HCT116 (cell line): ENCODE measurements at regions not wholly inside any gene's neighbourhood (a gene's known extent, or its start where the extent isn't known, plus 50 kb on each side); places are given as distances from the start of the nearest gene placed in this dataset.

ENCODE experiments used
- ATAC-seq: fragments of 200-7000 bp; cut with Tn5 transposase; 2 replicates; pipeline ENCODE4 v1.9.1; 2020; ENCODE audit warnings: mild to moderate bottlenecking, moderate library complexity
- BruUV-seq: library from RNA; stranded (reverse); fragments of 400-500 nt; replicated peaks from 2 replicates; lab custom pipeline; 2021; lab: Mats Ljungman, UMichigan
- CTCF ChIA-PET: fragments of 300-600 bp; sonication (Branson Sonifier 250); formaldehyde crosslinking; loops from one replicate; lab custom pipeline; 2021; ENCODE audit warnings: antibody characterized with exemption; lab: Charles Lee
- POLR2A ChIA-PET: fragments of 300-600, 350-600 bp; sonication (Branson Sonifier 250); formaldehyde crosslinking; loops from one replicate; lab custom pipeline; 2021; ENCODE audit warnings: antibody characterized with exemption; lab: Charles Lee
- RAD21 ChIA-PET, 2 experiments: fragments of 300-600 bp; sonication (Branson Sonifier 250); formaldehyde crosslinking; loops; one replicate each; lab custom pipeline; 2023; ENCODE audit warnings: low total read pairs in 2 of 2; ENCODE audit not compliant: uncharacterized antibody in 2 of 2, unreplicated experiment in 2 of 2, low non-redundant PET in 1 of 2; lab: Charles Lee
- DNase-seq: peaks from one replicate; pipeline ENCODE4 v3.0.0-alpha.2; 2010; ENCODE audit warnings: low read depth, low spot score
- H2AFZ ChIP-seq: fragments of 200-600 bp; shearing (Covaris generic), sonication (generic); 2 replicates; pipeline ENCODE4 v1.6.1; 2017; ENCODE audit warnings: low read depth, mixed run types, mixed read lengths, antibody characterized with exemption, low read length; ENCODE audit not compliant: poor library complexity, severe bottlenecking
- H3K27ac ChIP-seq: 2 replicates; pipeline ENCODE4 v1.5.1; 2012; ENCODE audit warnings: low read depth, low read length
- H3K27me3 ChIP-seq: fragments of 200-600 bp; sonication (generic); 2 replicates; pipeline ENCODE4 v1.6.1; 2016; ENCODE audit warnings: mixed run types, low read length, mixed read lengths; ENCODE audit not compliant: insufficient read depth
- H3K36me3 ChIP-seq, 2 experiments: fragments of 200-500 bp in 1 of 2; fragments of 200-600 bp in 1 of 2; sonication (Bioruptor generic) in 1 of 2; sonication (generic) in 1 of 2; 2 replicates each; pipeline versions ENCODE4 v1.5.1 to v1.6.1; 2014 to 2016; ENCODE audit warnings: low read length in 2 of 2, inconsistent platforms in 1 of 2, mixed read lengths in 1 of 2, mixed run types in 1 of 2; ENCODE audit not compliant: insufficient read depth in 2 of 2, control insufficient read depth in 1 of 2
- H3K4me1 ChIP-seq, 2 experiments: fragments of 200-600 bp in 1 of 2; sonication (generic) in 1 of 2; 2 replicates each; pipeline versions ENCODE4 v1.5.1 to v1.6.1; 2012 to 2017; ENCODE audit warnings: low read length in 2 of 2, inconsistent platforms in 1 of 2, mild to moderate bottlenecking in 1 of 2, mixed read lengths in 1 of 2, mixed run types in 1 of 2, moderate library complexity in 1 of 2; ENCODE audit not compliant: insufficient read depth in 2 of 2, control insufficient read depth in 1 of 2
- H3K4me2 ChIP-seq: fragments of 200-600 bp; sonication (generic); 2 replicates; pipeline ENCODE4 v1.6.1; 2017; ENCODE audit warnings: mixed run types, low read length, mixed read lengths
- H3K4me3 ChIP-seq, 2 experiments: fragments of 200-600 bp in 1 of 2; sonication (generic) in 1 of 2; replicated peaks in 1 of 2; 2 replicates each; pipeline ENCODE4 v1.5.1; 2011 to 2016; ENCODE audit warnings: low read length in 2 of 2, control low read depth in 1 of 2, low read depth in 1 of 2, mild to moderate bottlenecking in 1 of 2, mixed read lengths in 1 of 2, mixed run types in 1 of 2
- H3K79me2 ChIP-seq: fragments of 200-600 bp; sonication (generic); 2 replicates; pipeline ENCODE4 v1.6.1; 2017; ENCODE audit warnings: mild to moderate bottlenecking, mixed run types, low read length, moderate library complexity, mixed read lengths; ENCODE audit not compliant: insufficient read depth
- H3K9ac ChIP-seq: fragments of 200-600 bp; sonication (generic); 2 replicates; pipeline ENCODE4 v1.6.1; 2016; ENCODE audit warnings: low read length, mixed read lengths
- H3K9me2 ChIP-seq: fragments of 200-600 bp; sonication (generic), shearing (Covaris generic); 2 replicates; pipeline ENCODE4 v1.6.1; 2017; ENCODE audit warnings: mixed run types, mild to moderate bottlenecking, moderate library complexity; ENCODE audit not compliant: insufficient read depth
- H3K9me3 ChIP-seq, 2 experiments: fragments of 200-500 bp in 1 of 2; fragments of 200-600 bp in 1 of 2; sonication (Bioruptor generic) in 1 of 2; sonication (generic) in 1 of 2; 2 replicates each; pipeline ENCODE4 v1.6.1; 2014 to 2017; ENCODE audit warnings: low read length in 2 of 2, mixed read lengths in 2 of 2, inconsistent platforms in 1 of 2, low read depth in 1 of 2, mild to moderate bottlenecking in 1 of 2, mixed run types in 1 of 2, moderate library complexity in 1 of 2; ENCODE audit not compliant: control insufficient read depth in 1 of 2, insufficient read depth in 1 of 2
- H4K20me1 ChIP-seq: fragments of 200-600 bp; sonication (generic), shearing (Covaris generic); 2 replicates; pipeline ENCODE4 v1.6.1; 2017; ENCODE audit warnings: mixed run types, mild to moderate bottlenecking, moderate library complexity; ENCODE audit not compliant: insufficient read depth
- CBX3 ChIP-seq: IDR thresholded peaks from 2 replicates; pipeline ENCODE4 v1.6.1; 2012; ENCODE audit warnings: low read depth
- EGR1 ChIP-seq: IDR thresholded peaks from 2 replicates; pipeline ENCODE4 v1.6.1; 2012; ENCODE audit warnings: low read depth
- ELF1 ChIP-seq: IDR thresholded peaks from 2 replicates; pipeline ENCODE4 v1.6.1; 2012; ENCODE audit warnings: low read depth, borderline replicate concordance
- FOSL1 ChIP-seq: IDR thresholded peaks from 2 replicates; pipeline ENCODE4 v1.6.1; 2012; ENCODE audit warnings: low read depth
- POLR2A ChIP-seq: IDR thresholded peaks from 2 replicates; pipeline ENCODE4 v1.7.0; 2011; ENCODE audit warnings: borderline replicate concordance; ENCODE audit not compliant: insufficient read depth, insufficient read length; ENCODE audit errors: extremely low read depth
- SIN3A ChIP-seq: IDR thresholded peaks from 2 replicates; pipeline ENCODE4 v1.6.1; 2012; ENCODE audit warnings: low read depth
- SP1 ChIP-seq: IDR thresholded peaks from 2 replicates; pipeline ENCODE4 v1.6.1; 2012; ENCODE audit warnings: low read depth
- SRF ChIP-seq: IDR thresholded peaks from 2 replicates; pipeline ENCODE4 v1.6.1; 2012; ENCODE audit warnings: low read depth
- TCF7L2 ChIP-seq: IDR thresholded peaks from 2 replicates; pipeline ENCODE4 v1.7.0; 2011; ENCODE audit warnings: borderline replicate concordance, inconsistent platforms; ENCODE audit not compliant: insufficient read depth, insufficient read length; ENCODE audit errors: extremely low read depth
- ZNF274 ChIP-seq: fragments of 200-500 bp; sonication (Bioruptor generic); IDR thresholded peaks from 2 replicates; pipeline ENCODE4 v1.6.1; 2014; ENCODE audit warnings: mild to moderate bottlenecking, low read depth, low read length, inconsistent platforms
- intact Hi-C: fragments of 100-400 bp; cut with micrococcal nuclease; formaldehyde crosslinking; loops from 2 replicates; pipeline ENCODE4 v1.10.0; 2022
- TF ChIP-seq, protein P1 (sequence below): IDR thresholded peaks from 2 replicates; pipeline ENCODE4 v1.6.1; 2011; ENCODE audit warnings: mild to moderate bottlenecking, low read length, moderate library complexity; ENCODE audit not compliant: insufficient replicate concordance; ENCODE audit errors: extremely low read depth
- TF ChIP-seq, protein P2 (sequence below): IDR thresholded peaks from 2 replicates; pipeline ENCODE4 v1.6.1; 2012
- TF ChIP-seq, protein P3 (sequence below): IDR thresholded peaks from 2 replicates; pipeline ENCODE4 v1.6.1; 2012; ENCODE audit warnings: low read depth

DNA sequence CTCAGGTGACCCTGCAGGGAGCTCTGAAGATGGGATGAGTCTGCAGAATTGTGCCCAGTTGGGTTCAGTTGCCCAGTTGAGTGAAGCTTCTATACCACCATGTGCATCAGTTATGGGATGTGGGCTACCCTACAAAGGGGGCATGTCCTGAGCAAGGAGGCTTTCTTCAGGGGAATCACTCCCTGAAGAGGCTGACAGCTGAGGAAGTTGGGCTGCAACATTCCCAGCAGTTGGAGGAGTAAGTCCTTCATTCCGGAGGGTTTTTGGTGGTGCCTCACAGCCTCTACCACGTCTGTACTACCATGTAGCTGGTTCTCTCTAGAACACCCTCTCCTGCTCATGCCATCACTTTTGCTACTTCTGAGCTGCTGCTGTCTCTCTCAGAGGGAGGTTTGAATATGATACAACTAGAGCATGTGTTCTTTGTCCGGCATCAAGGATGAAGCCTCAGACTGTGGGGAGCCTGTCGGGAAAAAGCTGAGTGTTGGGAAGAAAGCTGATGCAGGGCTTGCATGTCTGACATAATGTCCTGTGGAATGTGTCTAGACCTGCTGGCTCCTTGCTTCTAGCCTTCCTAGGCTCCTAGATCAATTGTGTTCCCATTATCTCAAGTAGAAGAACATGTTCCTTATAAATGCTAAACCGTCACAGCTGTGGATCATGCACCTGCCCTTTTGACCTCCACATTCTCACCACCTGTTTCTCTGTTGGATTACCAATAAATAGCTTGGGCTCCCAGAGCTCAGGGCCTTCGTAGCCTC is 355.8 kb downstream of the CCSER2 start:
- H3K27me3 ChIP-seq: peaks cover 28% of the 10 kb centered on the region
- H3K9ac ChIP-seq: no peak overlapping the region
- H3K4me2 ChIP-seq: no peak overlapping the region
- H3K4me3 ChIP-seq: no peak overlapping the region
- H3K9me3 ChIP-seq: no peaks in the 10 kb centered on the region
- no peaks in the 10 kb centered on the region for H4K20me1 ChIP-seq
- no peaks in the 10 kb centered on the region for H3K4me1 ChIP-seq
- no peak for DNase-seq
- CTCF ChIA-PET: no interaction called here
- intact Hi-C loops: no loop called here
- TF ChIP-seq ELF1 (no peak), POLR2A (no peak), EGR1 (no peak), SRF (no peak), ZNF274 (no peak)
- TF ChIP-seq, protein P1, sequence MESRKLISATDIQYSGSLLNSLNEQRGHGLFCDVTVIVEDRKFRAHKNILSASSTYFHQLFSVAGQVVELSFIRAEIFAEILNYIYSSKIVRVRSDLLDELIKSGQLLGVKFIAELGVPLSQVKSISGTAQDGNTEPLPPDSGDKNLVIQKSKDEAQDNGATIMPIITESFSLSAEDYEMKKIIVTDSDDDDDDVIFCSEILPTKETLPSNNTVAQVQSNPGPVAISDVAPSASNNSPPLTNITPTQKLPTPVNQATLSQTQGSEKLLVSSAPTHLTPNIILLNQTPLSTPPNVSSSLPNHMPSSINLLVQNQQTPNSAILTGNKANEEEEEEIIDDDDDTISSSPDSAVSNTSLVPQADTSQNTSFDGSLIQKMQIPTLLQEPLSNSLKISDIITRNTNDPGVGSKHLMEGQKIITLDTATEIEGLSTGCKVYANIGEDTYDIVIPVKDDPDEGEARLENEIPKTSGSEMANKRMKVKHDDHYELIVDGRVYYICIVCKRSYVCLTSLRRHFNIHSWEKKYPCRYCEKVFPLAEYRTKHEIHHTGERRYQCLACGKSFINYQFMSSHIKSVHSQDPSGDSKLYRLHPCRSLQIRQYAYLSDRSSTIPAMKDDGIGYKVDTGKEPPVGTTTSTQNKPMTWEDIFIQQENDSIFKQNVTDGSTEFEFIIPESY: no peak
- no peaks in the 10 kb centered on the region for H3K79me2 ChIP-seq
- H3K27ac ChIP-seq: no peak overlapping the region
- RAD21 ChIA-PET: no interaction called here
- no peak for ATAC-seq
- H3K36me3 ChIP-seq: no peaks in the 10 kb centered on the region
- POLR2A ChIA-PET: no interaction called here
- H3K9me2 ChIP-seq: no peaks in the 10 kb centered on the region
- H2AFZ ChIP-seq: no peak overlapping the region
- no TSS peak for BruUV-seq

DNA sequence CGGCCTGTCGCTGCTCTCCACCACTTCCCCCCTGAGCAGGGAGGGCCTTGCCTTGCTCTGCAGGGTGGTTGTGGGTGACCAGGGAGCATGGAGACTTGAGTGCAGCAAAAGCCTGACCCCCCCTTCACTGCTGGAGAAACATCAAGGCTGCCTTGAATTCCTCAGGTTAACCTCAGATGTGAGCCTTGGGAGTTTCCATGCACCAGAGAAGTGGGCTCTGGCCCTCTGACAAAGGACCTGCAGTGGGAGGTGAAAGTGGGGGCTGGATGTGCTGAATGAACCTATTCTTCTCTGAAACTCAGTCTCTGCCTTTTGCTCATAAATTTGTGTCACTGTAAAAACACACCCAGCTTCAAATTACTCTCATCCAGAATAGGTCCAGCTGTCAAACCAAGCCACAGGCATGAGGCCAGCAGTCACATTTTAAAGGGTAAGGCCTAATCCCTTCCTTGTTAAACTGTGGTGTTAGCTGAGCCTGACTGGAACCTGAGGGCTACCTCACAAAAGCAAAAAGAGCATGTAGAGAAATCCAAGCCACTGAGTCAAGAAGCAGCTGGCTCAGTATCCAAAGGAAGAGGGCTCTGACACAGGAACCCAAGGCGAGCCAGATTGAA is 356.8 kb downstream of the CCSER2 start:
- Histone ChIP-seq H3K79me2 (no peaks in the 10 kb centered on the region), H3K27ac (no peak overlapping the region), H3K4me3 (no peak overlapping the region), H3K9me2 (no peaks in the 10 kb centered on the region), H2AFZ (no peak overlapping the region), H3K4me1 (no peaks in the 10 kb centered on the region), H3K9me3 (no peaks in the 10 kb centered on the region), H4K20me1 (no peaks in the 10 kb centered on the region), H3K27me3 (peaks cover 37% of the 10 kb centered on the region), H3K36me3 (no peaks in the 10 kb centered on the region), H3K4me2 (no peak overlapping the region), H3K9ac (no peak overlapping the region)
- ChIA-PET RAD21 (no interaction called here), POLR2A (no interaction called here), CTCF (no interaction called here)
- no peak for DNase-seq
- BruUV-seq: no TSS peak
- ATAC-seq: no peak
- intact Hi-C loops: no loop called here
- TF ChIP-seq CBX3 (no peak), SIN3A (no peak), ELF1 (no peak), FOSL1 (no peak), SP1 (no peak), EGR1 (no peak), TCF7L2 (no peak)
- TF ChIP-seq, protein P2, sequence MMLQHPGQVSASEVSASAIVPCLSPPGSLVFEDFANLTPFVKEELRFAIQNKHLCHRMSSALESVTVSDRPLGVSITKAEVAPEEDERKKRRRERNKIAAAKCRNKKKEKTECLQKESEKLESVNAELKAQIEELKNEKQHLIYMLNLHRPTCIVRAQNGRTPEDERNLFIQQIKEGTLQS: no peak
- TF ChIP-seq, protein P3, sequence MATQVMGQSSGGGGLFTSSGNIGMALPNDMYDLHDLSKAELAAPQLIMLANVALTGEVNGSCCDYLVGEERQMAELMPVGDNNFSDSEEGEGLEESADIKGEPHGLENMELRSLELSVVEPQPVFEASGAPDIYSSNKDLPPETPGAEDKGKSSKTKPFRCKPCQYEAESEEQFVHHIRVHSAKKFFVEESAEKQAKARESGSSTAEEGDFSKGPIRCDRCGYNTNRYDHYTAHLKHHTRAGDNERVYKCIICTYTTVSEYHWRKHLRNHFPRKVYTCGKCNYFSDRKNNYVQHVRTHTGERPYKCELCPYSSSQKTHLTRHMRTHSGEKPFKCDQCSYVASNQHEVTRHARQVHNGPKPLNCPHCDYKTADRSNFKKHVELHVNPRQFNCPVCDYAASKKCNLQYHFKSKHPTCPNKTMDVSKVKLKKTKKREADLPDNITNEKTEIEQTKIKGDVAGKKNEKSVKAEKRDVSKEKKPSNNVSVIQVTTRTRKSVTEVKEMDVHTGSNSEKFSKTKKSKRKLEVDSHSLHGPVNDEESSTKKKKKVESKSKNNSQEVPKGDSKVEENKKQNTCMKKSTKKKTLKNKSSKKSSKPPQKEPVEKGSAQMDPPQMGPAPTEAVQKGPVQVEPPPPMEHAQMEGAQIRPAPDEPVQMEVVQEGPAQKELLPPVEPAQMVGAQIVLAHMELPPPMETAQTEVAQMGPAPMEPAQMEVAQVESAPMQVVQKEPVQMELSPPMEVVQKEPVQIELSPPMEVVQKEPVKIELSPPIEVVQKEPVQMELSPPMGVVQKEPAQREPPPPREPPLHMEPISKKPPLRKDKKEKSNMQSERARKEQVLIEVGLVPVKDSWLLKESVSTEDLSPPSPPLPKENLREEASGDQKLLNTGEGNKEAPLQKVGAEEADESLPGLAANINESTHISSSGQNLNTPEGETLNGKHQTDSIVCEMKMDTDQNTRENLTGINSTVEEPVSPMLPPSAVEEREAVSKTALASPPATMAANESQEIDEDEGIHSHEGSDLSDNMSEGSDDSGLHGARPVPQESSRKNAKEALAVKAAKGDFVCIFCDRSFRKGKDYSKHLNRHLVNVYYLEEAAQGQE: no peak
